A673 (cell line): ENCODE measurements at regions not wholly inside any gene's neighbourhood (a gene's known extent, or its start where the extent isn't known, plus 50 kb on each side); places are given as distances from the start of the nearest gene placed in this dataset.

Source experiments
- BruUV-seq: library from RNA; stranded (reverse); fragments of 400-500 nt; replicated peaks from 2 replicates; lab custom pipeline; 2021; lab: Mats Ljungman, UMichigan
- CTCF ChIA-PET: fragments of 300-600 bp; sonication (Branson Sonifier 250); formaldehyde crosslinking; loops from one replicate; lab custom pipeline; 2022; ENCODE audit warnings: antibody characterized with exemption; lab: Charles Lee
- POLR2A ChIA-PET: fragments of 300-600 bp; sonication (Branson Sonifier 250); formaldehyde crosslinking; loops from one replicate; lab custom pipeline; 2022; ENCODE audit warnings: antibody characterized with exemption; ENCODE audit not compliant: low non-redundant PET; lab: Charles Lee
- DNase-seq: peaks from one replicate; pipeline ENCODE4 v3.0.0-alpha.2; 2015; ENCODE audit warnings: low spot score
- H3K27ac ChIP-seq: fragments of 200-600 bp; sonication (generic); 2 replicates; pipeline ENCODE4 v1.5.1; 2016; ENCODE audit warnings: mixed run types, low read depth, mild to moderate bottlenecking, mixed read lengths, antibody characterized with exemption, low read length; ENCODE audit not compliant: poor library complexity, severe bottlenecking
- H3K27me3 ChIP-seq: fragments of 200-600 bp; sonication (generic); replicated peaks from 2 replicates; pipeline ENCODE4 v1.6.1; 2017; ENCODE audit warnings: mixed run types, low read depth, mild to moderate bottlenecking, mixed read lengths, antibody characterized with exemption, low read length; ENCODE audit not compliant: insufficient read depth, poor library complexity
- H3K36me3 ChIP-seq: fragments of 200-600 bp; sonication (generic); 2 replicates; pipeline ENCODE4 v1.6.1; 2016; ENCODE audit warnings: mixed run types, mild to moderate bottlenecking, mixed read lengths, antibody characterized with exemption, low read length; ENCODE audit not compliant: insufficient read depth, poor library complexity, severe bottlenecking
- H3K4me1 ChIP-seq: fragments of 200-600 bp; sonication (generic); 2 replicates; pipeline ENCODE4 v1.6.1; 2017; ENCODE audit warnings: mixed run types, mild to moderate bottlenecking, mixed read lengths, antibody characterized with exemption, low read length; ENCODE audit not compliant: insufficient read depth, poor library complexity, severe bottlenecking
- H3K4me3 ChIP-seq: fragments of 200-600 bp; sonication (generic); 2 replicates; pipeline ENCODE4 v1.5.1; 2016; ENCODE audit warnings: low read depth, mixed run types, mild to moderate bottlenecking, mixed read lengths, low read length; ENCODE audit not compliant: poor library complexity, severe bottlenecking
- H3K9me3 ChIP-seq: fragments of 200-600 bp; sonication (generic); 2 replicates; pipeline ENCODE4 v1.6.1; 2016; ENCODE audit warnings: mixed run types, low read depth, mild to moderate bottlenecking, mixed read lengths, antibody characterized with exemption, low read length; ENCODE audit not compliant: poor library complexity, severe bottlenecking
- EZH2 ChIP-seq: fragments of 200-600 bp; sonication (generic); IDR thresholded peaks from 2 replicates; pipeline ENCODE4 v1.6.1; 2017; ENCODE audit warnings: borderline replicate concordance, low read depth, mild to moderate bottlenecking, mixed read lengths, antibody characterized with exemption, low read length; ENCODE audit not compliant: poor library complexity, severe bottlenecking
- intact Hi-C: fragments of 100-400 bp; cut with micrococcal nuclease; formaldehyde crosslinking; loops from one replicate; pipeline ENCODE4 v1.10.0; 2022; ENCODE audit not compliant: unreplicated experiment
- TF ChIP-seq, protein P1 (sequence below): fragments of 300-800, 200-600 bp; sonication (generic); conservative IDR thresholded peaks from 2 replicates; pipeline ENCODE4 v1.5.1; 2017; ENCODE audit warnings: low read depth, mild to moderate bottlenecking, antibody characterized with exemption, low read length, moderate library complexity, mixed read lengths

DNA sequence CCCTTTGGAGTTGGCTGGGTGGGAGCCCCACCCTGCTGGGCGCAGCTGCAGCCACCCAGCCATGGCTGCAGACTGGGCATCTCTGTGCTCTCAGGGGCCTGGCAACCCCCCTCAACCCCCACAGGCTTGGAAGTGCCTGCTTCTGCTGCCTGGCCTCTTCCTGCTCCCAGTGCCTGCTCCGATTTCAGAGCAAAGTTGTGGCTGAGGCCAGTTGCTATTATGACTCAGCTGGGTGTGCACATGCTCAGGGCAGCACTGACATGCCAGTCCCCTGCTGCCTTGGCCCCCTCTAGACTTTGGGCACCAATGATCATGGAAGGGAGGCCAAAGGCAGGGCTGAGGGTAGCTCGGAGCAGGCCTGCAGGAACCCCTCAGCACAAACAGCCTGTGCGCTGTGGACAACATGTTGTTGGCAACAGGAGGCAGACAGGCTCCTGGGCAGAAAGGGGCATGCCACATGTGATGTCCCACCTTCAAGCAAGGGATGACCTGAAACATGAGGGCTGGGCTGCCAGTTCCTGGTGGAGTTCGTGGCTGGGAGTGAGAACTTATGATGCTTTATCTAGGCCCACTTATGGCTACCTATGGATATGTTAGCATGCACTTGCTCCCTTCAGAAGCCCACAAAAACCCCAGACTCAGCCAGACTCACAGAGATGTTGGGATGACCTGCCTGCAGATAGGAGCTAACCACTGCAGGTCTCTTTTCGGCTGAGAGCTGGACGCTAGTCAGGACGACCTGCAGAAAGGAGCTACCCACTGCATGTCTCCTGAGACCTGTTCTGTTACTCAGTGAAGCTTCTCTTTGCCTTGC, 96.4 kb upstream of the AMOTL1 start:
- TF ChIP-seq, protein P1, sequence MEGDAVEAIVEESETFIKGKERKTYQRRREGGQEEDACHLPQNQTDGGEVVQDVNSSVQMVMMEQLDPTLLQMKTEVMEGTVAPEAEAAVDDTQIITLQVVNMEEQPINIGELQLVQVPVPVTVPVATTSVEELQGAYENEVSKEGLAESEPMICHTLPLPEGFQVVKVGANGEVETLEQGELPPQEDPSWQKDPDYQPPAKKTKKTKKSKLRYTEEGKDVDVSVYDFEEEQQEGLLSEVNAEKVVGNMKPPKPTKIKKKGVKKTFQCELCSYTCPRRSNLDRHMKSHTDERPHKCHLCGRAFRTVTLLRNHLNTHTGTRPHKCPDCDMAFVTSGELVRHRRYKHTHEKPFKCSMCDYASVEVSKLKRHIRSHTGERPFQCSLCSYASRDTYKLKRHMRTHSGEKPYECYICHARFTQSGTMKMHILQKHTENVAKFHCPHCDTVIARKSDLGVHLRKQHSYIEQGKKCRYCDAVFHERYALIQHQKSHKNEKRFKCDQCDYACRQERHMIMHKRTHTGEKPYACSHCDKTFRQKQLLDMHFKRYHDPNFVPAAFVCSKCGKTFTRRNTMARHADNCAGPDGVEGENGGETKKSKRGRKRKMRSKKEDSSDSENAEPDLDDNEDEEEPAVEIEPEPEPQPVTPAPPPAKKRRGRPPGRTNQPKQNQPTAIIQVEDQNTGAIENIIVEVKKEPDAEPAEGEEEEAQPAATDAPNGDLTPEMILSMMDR: no peak
- no peak for TF ChIP-seq EZH2
- no TSS peak for BruUV-seq
- intact Hi-C loops: no loop called here
- no peak for DNase-seq
- no peaks in the 10 kb centered on the region for H3K4me1 ChIP-seq
- CTCF ChIA-PET: no interaction called here
- H3K27ac ChIP-seq: no peak overlapping the region
- no peaks in the 10 kb centered on the region for H3K9me3 ChIP-seq
- no peaks in the 10 kb centered on the region for H3K27me3 ChIP-seq
- H3K4me3 ChIP-seq: no peak overlapping the region
- POLR2A ChIA-PET: no interaction called here
- H3K36me3 ChIP-seq: no peaks in the 10 kb centered on the region

DNA sequence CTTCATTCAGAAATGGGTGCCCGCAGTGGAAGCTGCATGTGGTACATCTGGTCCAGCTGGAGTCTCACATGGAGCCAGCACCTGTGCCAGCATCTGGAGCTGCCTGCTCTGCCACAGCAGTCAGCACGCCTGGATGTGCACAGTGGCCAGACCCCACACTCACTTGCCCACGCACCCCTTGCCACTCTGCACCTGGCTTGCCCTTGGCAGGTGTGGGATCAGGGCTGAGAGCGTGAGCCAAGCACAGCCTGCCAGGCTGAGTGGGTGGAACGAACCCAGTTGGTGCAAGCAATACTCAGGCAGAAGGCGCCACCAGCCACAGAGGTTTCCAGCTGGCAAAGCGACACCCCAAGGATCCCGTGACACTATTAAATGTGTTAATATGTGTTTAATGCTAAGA, 95.5 kb upstream of the AMOTL1 start:
- no peaks in the 10 kb centered on the region for H3K4me1 ChIP-seq
- H3K4me3 ChIP-seq: no peak overlapping the region
- no peaks in the 10 kb centered on the region for H3K9me3 ChIP-seq
- TF ChIP-seq, protein P1: no peak
- TF ChIP-seq EZH2: no peak
- H3K27me3 ChIP-seq: no peaks in the 10 kb centered on the region
- DNase-seq: no peak
- H3K27ac ChIP-seq: no peak overlapping the region
- CTCF ChIA-PET: no interaction called here
- intact Hi-C loops: no loop called here
- BruUV-seq: no TSS peak
- no peaks in the 10 kb centered on the region for H3K36me3 ChIP-seq
- POLR2A ChIA-PET: no interaction called here

DNA sequence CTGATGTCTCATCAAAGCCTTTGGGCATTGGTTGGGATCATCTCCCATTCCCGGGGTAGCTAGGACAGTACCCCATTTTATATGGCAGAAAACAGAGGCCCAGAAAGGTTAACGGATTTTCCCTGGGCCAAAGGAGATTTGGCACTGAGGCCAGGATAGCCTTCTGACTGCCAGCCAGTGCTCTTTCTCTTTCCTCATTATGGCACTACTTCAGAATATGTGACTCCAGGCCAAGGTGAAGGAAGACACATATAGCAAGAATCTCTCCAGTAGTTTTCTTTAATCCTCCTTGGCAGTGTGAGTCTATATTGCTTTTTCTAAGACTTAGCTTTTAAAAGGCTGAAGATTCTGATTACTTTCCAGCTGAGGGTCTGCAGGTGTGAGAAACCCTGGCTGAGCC, 94.8 kb upstream of the AMOTL1 start:
- no peak for TF ChIP-seq EZH2
- TF ChIP-seq, protein P1: no peak
- Histone ChIP-seq H3K27ac (no peak overlapping the region), H3K36me3 (no peaks in the 10 kb centered on the region), H3K9me3 (no peaks in the 10 kb centered on the region), H3K4me1 (no peaks in the 10 kb centered on the region), H3K27me3 (no peaks in the 10 kb centered on the region), H3K4me3 (no peak overlapping the region)
- ChIA-PET CTCF (no interaction called here), POLR2A (no interaction called here)
- intact Hi-C loops: no loop called here
- no TSS peak for BruUV-seq
- no peak for DNase-seq
